BJ (cell line): ENCODE measurements at regions not wholly inside any gene's neighbourhood (a gene's known extent, or its start where the extent isn't known, plus 50 kb on each side); places are given as distances from the start of the nearest gene placed in this dataset.
"Not testable (repeated sequence)": the region's sequence is repeated elsewhere in the genome, so short reads cannot be mapped to it uniquely, and the experiment has no call there.

Experiments
- CTCF ChIA-PET: fragments of 350-600 bp; formaldehyde crosslinking; extraction: SDS; loops from one replicate; lab custom pipeline; 2021; ENCODE audit warnings: antibody characterized with exemption, inconsistent platforms; lab: Yijun Ruan, JAX
- POLR2A ChIA-PET: fragments of 300-600 bp; sonication (Branson Sonifier 250); formaldehyde crosslinking; extraction: SDS; loops from one replicate; lab custom pipeline; 2021; ENCODE audit warnings: antibody characterized with exemption; lab: Charles Lee
- DNase-seq: peaks from one replicate; pipeline ENCODE4 v3.0.0-alpha.2; 2011; ENCODE audit warnings: low read depth
- H3K27me3 ChIP-seq: 2 replicates; pipeline ENCODE4 v1.6.0; 2011; ENCODE audit warnings: low read length; ENCODE audit not compliant: control insufficient read depth, insufficient read depth
- H3K36me3 ChIP-seq: 2 replicates; pipeline ENCODE4 v1.5.1; 2011; ENCODE audit warnings: low read length; ENCODE audit not compliant: control insufficient read depth, insufficient read depth
- H3K4me3 ChIP-seq: 2 replicates; pipeline ENCODE4 v1.5.1; 2011; ENCODE audit warnings: low read depth, mild to moderate bottlenecking, control low read depth, low read length
- CTCF ChIP-seq: IDR thresholded peaks from 2 replicates; pipeline ENCODE4 v1.5.1; 2011; ENCODE audit warnings: low read depth, mild to moderate bottlenecking, control low read depth, inconsistent platforms, low read length, moderate library complexity; ENCODE audit not compliant: insufficient read depth

- no peak for TF ChIP-seq CTCF
- Histone ChIP-seq H3K27me3 (no peaks in the 10 kb centered on the region), H3K36me3 (no peaks in the 10 kb centered on the region), H3K4me3 (no peak overlapping the region)
- no peak for DNase-seq
- ChIA-PET CTCF (interaction anchor here (0.6 kb wide), 1 partner anchor 192 kb away, joined by 3 read pairs; no protein-coding TSS in a partner anchor), POLR2A (no interaction called here)
These were observed 81.1 kb upstream of the PSMA6 start for GRCh38 chr14:35211067-35211466.

- no peak overlapping the region for H3K4me3 ChIP-seq
- DNase-seq: no peak
- CTCF ChIA-PET: interaction anchor here (0.8 to 4.6 kb wide), 5 partner anchors 80 to 201 kb away, joined by 3 to 45 read pairs (median 5); partner anchors contain the start of genes NFKBIA and PSMA6
- no peaks in the 10 kb centered on the region for H3K27me3 ChIP-seq
- TF ChIP-seq CTCF: no peak
- H3K36me3 ChIP-seq: no peaks in the 10 kb centered on the region
- POLR2A ChIA-PET: no interaction called here
These were observed 79.6 kb upstream of the PSMA6 start for GRCh38 chr14:35212471-35213142.

GRCh38 chr14:35213143-35213788 lies 78.9 kb upstream of the PSMA6 start:
- H3K27me3 ChIP-seq: no peaks in the 10 kb centered on the region
- no peaks in the 10 kb centered on the region for H3K36me3 ChIP-seq
- TF ChIP-seq CTCF: no peak
- no peak for DNase-seq
- ChIA-PET CTCF (interaction anchor here (0.8 to 4.6 kb wide), 7 partner anchors 79 to 207 kb away, joined by 3 to 45 read pairs (median 5); partner anchors contain the start of genes NFKBIA and PSMA6), POLR2A (no interaction called here)
- no peak overlapping the region for H3K4me3 ChIP-seq

GRCh38 chr14:35213869-35214387 lies 78.3 kb upstream of the PSMA6 start:
- DNase-seq: no peak
- ChIA-PET POLR2A (no interaction called here), CTCF (interaction anchor here (0.8 to 4.6 kb wide), 8 partner anchors 16 to 206 kb away, joined by 3 to 45 read pairs (median 5); partner anchors contain the start of gene NFKBIA)
- no peaks in the 10 kb centered on the region for H3K36me3 ChIP-seq
- no peak overlapping the region for H3K4me3 ChIP-seq
- no peak for TF ChIP-seq CTCF
- H3K27me3 ChIP-seq: no peaks in the 10 kb centered on the region

DNA sequence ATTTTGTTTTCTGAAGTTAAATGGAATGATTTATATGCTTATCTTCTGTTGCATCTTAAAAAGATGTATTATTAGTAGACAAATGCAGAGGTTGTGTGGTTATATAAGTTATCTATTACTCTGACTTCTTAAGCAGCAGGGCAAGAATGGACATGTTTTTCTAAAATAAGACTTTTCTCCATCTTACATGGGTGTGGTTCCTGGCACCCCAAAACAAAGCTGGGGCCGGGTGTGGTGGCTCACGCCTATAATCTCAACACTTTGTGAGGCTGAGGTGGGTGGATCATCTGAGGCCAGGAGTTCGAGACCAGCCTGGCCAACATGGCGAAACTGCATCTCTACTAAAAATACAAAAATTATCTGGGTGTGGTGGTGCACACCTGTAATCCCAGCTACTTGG lies 77.8 kb upstream of the PSMA6 start:
- H3K36me3 ChIP-seq, H3K4me3 ChIP-seq, DNase-seq, H3K27me3 ChIP-seq: not testable (repeated sequence)
- POLR2A ChIA-PET: interaction anchor here (0.6 kb wide), 1 partner anchor 160 kb away, joined by 3 read pairs; no protein-coding TSS in a partner anchor
- CTCF ChIA-PET: interaction anchor here (0.6 to 4.6 kb wide), 28 partner anchors 10 to 206 kb away, joined by 3 to 45 read pairs (median 5); partner anchors contain the start of genes NFKBIA, PPP2R3C and PSMA6
